ENCODE measurements at regions not wholly inside any gene's neighbourhood (a gene's known extent, or its start where the extent isn't known, plus 50 kb on each side); places are given as distances from the start of the nearest gene placed in this dataset.

DNA sequence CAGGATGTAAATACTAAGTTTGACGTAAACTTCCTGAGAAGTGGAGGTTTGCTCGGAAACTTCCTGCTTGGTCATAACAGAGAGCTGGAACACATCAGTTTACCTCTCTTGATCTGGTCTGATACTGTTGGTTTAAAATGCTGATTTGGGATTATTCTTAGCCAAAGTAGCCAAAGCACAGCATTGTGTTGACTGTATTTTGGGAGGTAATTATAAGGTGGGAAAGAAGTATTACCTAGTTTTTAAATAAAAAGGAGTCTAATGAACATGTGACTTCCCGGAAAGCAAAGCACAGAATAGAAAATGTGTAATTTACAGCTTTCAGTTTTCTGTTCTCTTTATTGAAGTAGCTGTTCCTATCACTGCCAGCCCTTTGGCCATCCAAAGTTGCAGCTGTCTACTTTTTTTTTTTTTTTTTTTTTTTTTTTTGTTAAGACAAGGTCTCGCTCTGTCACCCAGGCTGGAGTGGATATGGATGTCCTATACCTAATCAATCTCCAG is 52.2 kb upstream of the SRP54 start:
- TF ChIP-seq, protein P1, sequence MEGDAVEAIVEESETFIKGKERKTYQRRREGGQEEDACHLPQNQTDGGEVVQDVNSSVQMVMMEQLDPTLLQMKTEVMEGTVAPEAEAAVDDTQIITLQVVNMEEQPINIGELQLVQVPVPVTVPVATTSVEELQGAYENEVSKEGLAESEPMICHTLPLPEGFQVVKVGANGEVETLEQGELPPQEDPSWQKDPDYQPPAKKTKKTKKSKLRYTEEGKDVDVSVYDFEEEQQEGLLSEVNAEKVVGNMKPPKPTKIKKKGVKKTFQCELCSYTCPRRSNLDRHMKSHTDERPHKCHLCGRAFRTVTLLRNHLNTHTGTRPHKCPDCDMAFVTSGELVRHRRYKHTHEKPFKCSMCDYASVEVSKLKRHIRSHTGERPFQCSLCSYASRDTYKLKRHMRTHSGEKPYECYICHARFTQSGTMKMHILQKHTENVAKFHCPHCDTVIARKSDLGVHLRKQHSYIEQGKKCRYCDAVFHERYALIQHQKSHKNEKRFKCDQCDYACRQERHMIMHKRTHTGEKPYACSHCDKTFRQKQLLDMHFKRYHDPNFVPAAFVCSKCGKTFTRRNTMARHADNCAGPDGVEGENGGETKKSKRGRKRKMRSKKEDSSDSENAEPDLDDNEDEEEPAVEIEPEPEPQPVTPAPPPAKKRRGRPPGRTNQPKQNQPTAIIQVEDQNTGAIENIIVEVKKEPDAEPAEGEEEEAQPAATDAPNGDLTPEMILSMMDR (IDR thresholded peaks at IDR 0.05): no peak
- no peak for TF ChIP-seq POLR2A (IDR thresholded peaks at IDR 0.05)

Measured in suprapubic skin (tissue), 3 donors.